Chondrocyte (in vitro differentiated cells): ENCODE measurements at regions not wholly inside any gene's neighbourhood (a gene's known extent, or its start where the extent isn't known, plus 50 kb on each side); places are given as distances from the start of the nearest gene placed in this dataset.
A peak's percentile ranks its signal among the peaks of the same experiment; 100 is the strongest.

Experiments used
- DNase-seq: peaks from one replicate; pipeline ENCODE4 v3.0.0; 2021; ENCODE audit warnings: mixed read lengths, low spot score
- H3K27ac Mint-ChIP-seq: one replicate; pipeline ENCODE4 v1.8.0; 2021; ENCODE audit warnings: mild to moderate bottlenecking, moderate library complexity, mixed read lengths; ENCODE audit not compliant: unreplicated experiment
- H3K27me3 Mint-ChIP-seq: 2 replicates; pipeline ENCODE4 v1.8.0; 2021; ENCODE audit warnings: low read depth, mixed read lengths
- H3K36me3 Mint-ChIP-seq: 2 replicates; pipeline ENCODE4 v1.8.0; 2021; ENCODE audit warnings: low read depth, mixed read lengths
- H3K4me1 Mint-ChIP-seq: 2 replicates; pipeline ENCODE4 v1.8.0; 2021; ENCODE audit warnings: low read depth, mild to moderate bottlenecking, mixed read lengths
- H3K4me3 Mint-ChIP-seq: one replicate; pipeline ENCODE4 v1.8.0; 2021; ENCODE audit warnings: mild to moderate bottlenecking, moderate library complexity, mixed read lengths; ENCODE audit not compliant: unreplicated experiment
- H3K9me3 Mint-ChIP-seq: 2 replicates; pipeline ENCODE4 v1.8.0; 2021; ENCODE audit warnings: low read depth, mixed read lengths
- CTCF ChIP-seq: fragments of 200-600 bp; sonication (generic); IDR thresholded peaks from 2 replicates; pipeline ENCODE4 v1.5.0; 2021; ENCODE audit warnings: antibody characterized with exemption, mild to moderate bottlenecking, moderate library complexity

GRCh38 chr4:187209921-187210613, 486.4 kb upstream of the FAT1 start:
- no peak for DNase-seq
- Mint-ChIP-seq H3K36me3 (no peaks in the 10 kb centered on the region), H3K4me3 (no peak overlapping the region), H3K27me3 (no peaks in the 10 kb centered on the region), H3K9me3 (peaks cover 15% of the 10 kb centered on the region), H3K4me1 (peaks cover 3% of the 10 kb centered on the region), H3K27ac (no peak overlapping the region)
- no peak for TF ChIP-seq CTCF

GRCh38 chr4:187212446-187213080, 488.9 kb upstream of the FAT1 start:
- TF ChIP-seq CTCF, result no peak
- no peaks in the 10 kb centered on the region for H3K27me3 Mint-ChIP-seq
- DNase-seq, result no peak

GRCh38 chr4:187215438-187215837, 491.8 kb upstream of the FAT1 start:
- TF ChIP-seq CTCF, result no peak
- Mint-ChIP-seq H3K4me3 (no peak overlapping the region), H3K4me1 (peaks cover 3% of the 10 kb centered on the region), H3K36me3 (no peaks in the 10 kb centered on the region), H3K27ac (no peak overlapping the region), H3K9me3 (no peaks in the 10 kb centered on the region), H3K27me3 (no peaks in the 10 kb centered on the region)
- DNase-seq, result no peak

More at GRCh38 chr4:187212446-187213080, 488.9 kb upstream of the FAT1 start:
- Mint-ChIP-seq H3K36me3 (no peaks in the 10 kb centered on the region), H3K4me3 (no peak overlapping the region), H3K4me1 (peaks cover 3% of the 10 kb centered on the region), H3K27ac (no peak overlapping the region), H3K9me3 (peaks cover 1% of the 10 kb centered on the region)

GRCh38 chr4:187218705-187219245, 495.1 kb upstream of the FAT1 start:
- H3K27me3 Mint-ChIP-seq, result no peaks in the 10 kb centered on the region
- no peak for TF ChIP-seq CTCF
- no peak for DNase-seq
- no peak overlapping the region for H3K4me3 Mint-ChIP-seq
- H3K9me3 Mint-ChIP-seq, result peaks cover 3% of the 10 kb centered on the region
- no peaks in the 10 kb centered on the region for H3K36me3 Mint-ChIP-seq
- H3K27ac Mint-ChIP-seq, result peak overlapping the region; percentile 32
- H3K4me1 Mint-ChIP-seq, result no peaks in the 10 kb centered on the region

- no peak for TF ChIP-seq CTCF
- Mint-ChIP-seq H3K4me3 (no peak overlapping the region), H3K4me1 (peaks cover 17% of the 10 kb centered on the region), H3K27ac (no peak overlapping the region), H3K9me3 (peaks cover 3% of the 10 kb centered on the region), H3K36me3 (no peaks in the 10 kb centered on the region), H3K27me3 (no peaks in the 10 kb centered on the region)
- DNase-seq, result no peak
These were observed 500.9 kb upstream of the FAT1 start for GRCh38 chr4:187224560-187224959.
